ENCODE measurements at regions not wholly inside any gene's neighbourhood (a gene's known extent, or its start where the extent isn't known, plus 50 kb on each side); places are given as distances from the start of the nearest gene placed in this dataset.

DNA sequence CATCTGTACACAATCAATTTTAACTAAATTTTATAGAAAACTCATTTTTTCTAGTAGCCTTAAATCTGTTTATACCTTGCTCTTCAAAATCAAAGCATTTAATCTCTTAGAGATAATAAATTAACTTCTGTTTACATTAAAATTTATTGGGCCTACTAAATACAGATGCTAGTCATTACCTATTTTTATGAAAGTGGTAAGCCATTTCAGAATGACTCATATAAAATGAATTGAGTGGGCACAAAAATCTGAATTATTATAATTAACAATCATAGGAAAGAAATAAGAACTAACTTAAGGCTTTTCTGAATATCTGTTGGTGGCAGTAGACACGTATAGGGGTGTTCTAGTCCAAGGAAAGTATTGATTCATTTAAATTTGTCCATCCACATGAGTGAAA is 157.9 kb downstream of the KCNJ2 start:
- dilution Hi-C loops (cut with HindIII; ENCODE audit: low sequenced_read_pairs, unreplicated experiment): no loop called here

More for the DNA sequence above, 157.9 kb downstream of the KCNJ2 start:
- Histone ChIP-seq H3K9ac (ENCODE audit: low read depth, low read length) (no peak overlapping the region), H4K20me1 (ENCODE audit: insufficient read depth, low read length) (no peaks in the 10 kb centered on the region), H4K5ac (ENCODE audit: low read depth, low read length) (no peak overlapping the region), H3K18ac (ENCODE audit: low read depth, low read length) (no peak overlapping the region), H2BK20ac (ENCODE audit: low read depth, low read length) (no peak overlapping the region), H3K27me3 (ENCODE audit: control insufficient read depth, insufficient read depth, low read length) (no peaks in the 10 kb centered on the region), H3K4me1 (ENCODE audit: control insufficient read depth, insufficient read depth, low read length) (no peaks in the 10 kb centered on the region), H3K14ac (replicated peaks; ENCODE audit: low read depth, low read length) (no peak overlapping the region), H3K9me3 (ENCODE audit: control insufficient read depth, insufficient read depth, low read length) (no peaks in the 10 kb centered on the region), H2BK120ac (ENCODE audit: low read depth, low read length) (no peak overlapping the region), H3K4me3 (ENCODE audit: insufficient read depth, low read depth, low read length) (no peak overlapping the region), H3K79me1 (ENCODE audit: low read depth in 1 of 2, low read length in 2 of 2) (no peaks in the 10 kb centered on the region), H2BK5ac (ENCODE audit: low read depth, low read length, poor library complexity, severe bottlenecking) (no peak overlapping the region), H2BK15ac (ENCODE audit: low read depth, low read length) (no peak overlapping the region), H3K23ac (ENCODE audit: low read depth, low read length) (no peak overlapping the region), H2AFZ (replicated peaks; ENCODE audit: low read length, poor library complexity) (no peak overlapping the region), H2AK5ac (ENCODE audit: low read depth, low read length) (no peak overlapping the region), H3K4me2 (ENCODE audit: low read depth, low read length) (no peak overlapping the region), H3K4ac (ENCODE audit: low read depth, low read length) (no peak overlapping the region), H3K56ac (ENCODE audit: extremely low read depth, insufficient read depth, low read length) (no peak overlapping the region), H3K9me1 (ENCODE audit: insufficient read depth, low read length) (no peaks in the 10 kb centered on the region), H4K8ac (ENCODE audit: low read depth in 2 of 2, low read length in 2 of 2) (no peak overlapping the region), H3K36me3 (ENCODE audit: control insufficient read depth, insufficient read depth, low read length) (no peaks in the 10 kb centered on the region), H4K91ac (ENCODE audit: insufficient read depth, low read depth, low read length) (no peak overlapping the region), H3K27ac (ENCODE audit: insufficient read depth, low read length) (no peak overlapping the region), H2AK9ac (replicated peaks; ENCODE audit: low read depth, low read length, poor library complexity) (no peak overlapping the region)
- intact Hi-C loops (cut with micrococcal nuclease): no loop called here
- no TSS peak for BruUV-seq (replicated peaks)
- TF ChIP-seq SMC3 (IDR thresholded peaks at IDR 0.05; ENCODE audit: low read depth, low read length): no peak
- TF ChIP-seq RCOR1 (IDR thresholded peaks at IDR 0.05; ENCODE audit: insufficient replicate concordance, low read length): no peak
- no peak for TF ChIP-seq FOS (IDR thresholded peaks at IDR 0.05; ENCODE audit: low read depth, low read length)
- no peak for TF ChIP-seq POLR2A (IDR thresholded peaks at IDR 0.05; ENCODE audit: low read depth, low read length)
- no peak for TF ChIP-seq BHLHE40 (IDR thresholded peaks at IDR 0.05; ENCODE audit: low read depth, low read length)
- TF ChIP-seq MAZ (IDR thresholded peaks at IDR 0.05; ENCODE audit: borderline replicate concordance, low read depth, low read length): no peak
- no peak for TF ChIP-seq CEBPB (IDR thresholded peaks at IDR 0.05; ENCODE audit: low read depth, low read length)
- TF ChIP-seq NFE2L2 (IDR thresholded peaks at IDR 0.05; ENCODE audit: low read depth, low read length): no peak
- TF ChIP-seq MAFK (IDR thresholded peaks at IDR 0.05; ENCODE audit: low read depth, low read length): no peak
- TF ChIP-seq USF2 (IDR thresholded peaks at IDR 0.05; ENCODE audit: low read depth, low read length): no peak
- ChIA-PET POLR2A (ENCODE audit: unreplicated experiment) (no interaction called here), CTCF (no interaction called here)
- in situ Hi-C loops (cut with MboI; ENCODE audit: low sequenced_read_pairs): no loop called here
- ATAC-seq (ENCODE audit: low read depth): no peak
- WGBS, 2 experiments (ENCODE audit: extremely low coverage in 2 of 2, insufficient read length in 1 of 2): no CpG with 5 or more reads among the region's 1 CpG
- DNase-seq: no peak

Data from IMR-90 (cell line).